Fibroblast of mammary gland (primary cell): ENCODE measurements at regions not wholly inside any gene's neighbourhood (a gene's known extent, or its start where the extent isn't known, plus 50 kb on each side); places are given as distances from the start of the nearest gene placed in this dataset.
A peak's percentile ranks its signal among the peaks of the same experiment; 100 is the strongest.

Experiments
- DNase-seq: peaks from one replicate; pipeline ENCODE4 v3.0.0-alpha.2; 2010; ENCODE audit warnings: low read depth
- H3K4me3 ChIP-seq: 2 replicates; pipeline ENCODE4 v1.5.1; 2011; ENCODE audit warnings: low read depth, mild to moderate bottlenecking, low read length, moderate library complexity; ENCODE audit not compliant: control insufficient read depth
- TF ChIP-seq, protein P1 (sequence below): conservative IDR thresholded peaks from 2 replicates; pipeline ENCODE4 v1.5.1; 2011; ENCODE audit warnings: low read depth, low read length, inconsistent platforms; ENCODE audit not compliant: control insufficient read depth, insufficient read depth

DNA sequence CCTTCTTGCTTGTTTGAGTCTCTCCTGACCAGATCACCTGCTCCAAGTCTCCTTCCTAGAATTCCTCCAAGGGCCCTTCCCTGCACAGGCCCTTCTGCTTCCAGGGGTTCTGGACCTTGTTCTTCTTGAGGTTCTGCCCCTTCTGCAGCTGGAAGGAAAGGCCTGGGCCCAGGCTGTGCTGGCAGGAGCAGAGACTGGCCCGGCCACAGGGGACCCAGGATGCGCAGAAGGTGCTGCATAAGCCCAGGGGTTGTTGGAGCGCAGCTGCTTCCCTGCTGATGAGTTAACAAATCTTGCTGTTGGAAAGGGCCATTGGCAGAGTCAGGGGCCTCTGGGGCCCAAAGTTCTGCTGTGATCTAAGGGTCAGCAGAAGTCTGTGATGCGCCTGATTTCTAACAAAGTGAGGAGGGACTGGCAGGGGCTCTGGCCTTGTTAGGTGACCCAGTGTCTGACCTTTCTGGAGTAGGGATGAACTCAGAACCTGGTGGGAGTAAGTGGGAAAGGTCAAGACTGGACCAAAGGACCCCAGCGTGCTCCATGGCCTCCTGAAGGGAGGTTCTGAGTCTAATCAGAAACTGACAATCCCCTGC is 509.8 kb downstream of the PTPRU start:
- TF ChIP-seq, protein P1, sequence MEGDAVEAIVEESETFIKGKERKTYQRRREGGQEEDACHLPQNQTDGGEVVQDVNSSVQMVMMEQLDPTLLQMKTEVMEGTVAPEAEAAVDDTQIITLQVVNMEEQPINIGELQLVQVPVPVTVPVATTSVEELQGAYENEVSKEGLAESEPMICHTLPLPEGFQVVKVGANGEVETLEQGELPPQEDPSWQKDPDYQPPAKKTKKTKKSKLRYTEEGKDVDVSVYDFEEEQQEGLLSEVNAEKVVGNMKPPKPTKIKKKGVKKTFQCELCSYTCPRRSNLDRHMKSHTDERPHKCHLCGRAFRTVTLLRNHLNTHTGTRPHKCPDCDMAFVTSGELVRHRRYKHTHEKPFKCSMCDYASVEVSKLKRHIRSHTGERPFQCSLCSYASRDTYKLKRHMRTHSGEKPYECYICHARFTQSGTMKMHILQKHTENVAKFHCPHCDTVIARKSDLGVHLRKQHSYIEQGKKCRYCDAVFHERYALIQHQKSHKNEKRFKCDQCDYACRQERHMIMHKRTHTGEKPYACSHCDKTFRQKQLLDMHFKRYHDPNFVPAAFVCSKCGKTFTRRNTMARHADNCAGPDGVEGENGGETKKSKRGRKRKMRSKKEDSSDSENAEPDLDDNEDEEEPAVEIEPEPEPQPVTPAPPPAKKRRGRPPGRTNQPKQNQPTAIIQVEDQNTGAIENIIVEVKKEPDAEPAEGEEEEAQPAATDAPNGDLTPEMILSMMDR, result no peak

DNA sequence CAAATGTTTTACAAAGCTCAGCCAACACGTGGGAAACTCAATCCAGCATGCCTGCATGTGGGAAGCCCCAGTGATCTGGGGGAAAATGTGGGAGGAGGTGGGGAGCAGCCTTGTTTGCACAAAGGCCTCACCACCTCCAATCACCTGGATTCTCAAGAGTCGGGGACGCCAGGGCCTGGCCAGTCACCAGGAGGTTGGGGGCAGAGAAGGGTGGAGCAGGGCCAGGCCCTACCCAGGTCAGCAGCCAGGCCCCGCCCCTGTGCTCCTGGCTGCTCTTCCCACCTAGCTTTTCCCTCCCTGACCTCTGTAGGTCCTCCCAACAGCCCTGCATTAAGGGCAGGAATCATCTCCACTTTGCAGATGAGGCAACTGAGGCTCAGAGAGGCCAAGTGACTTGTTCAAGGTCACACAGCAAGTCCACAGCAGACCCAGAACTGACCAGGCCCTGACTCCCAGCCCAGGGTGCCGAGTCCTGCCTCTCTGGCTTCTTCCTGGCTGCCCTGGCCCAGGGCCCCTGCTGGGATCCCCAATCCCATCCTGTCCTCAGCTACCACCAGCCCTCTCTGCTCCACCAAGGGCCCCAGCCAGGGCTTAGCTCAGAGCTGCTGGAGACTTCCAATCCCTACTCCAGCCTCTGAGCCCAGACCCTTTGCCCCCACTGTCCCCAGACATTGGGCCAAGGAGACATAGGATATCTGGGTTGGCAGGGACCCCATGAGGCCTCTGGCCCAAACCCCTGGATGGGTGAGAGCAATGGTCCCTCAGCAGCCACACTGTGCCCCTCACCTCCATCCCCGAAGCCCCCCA is 508.6 kb downstream of the PTPRU start:
- H3K4me3 ChIP-seq, result no peak overlapping the region
- TF ChIP-seq, protein P1, result no peak
- DNase-seq, result no peak

More for the DNA sequence above, 509.8 kb downstream of the PTPRU start:
- DNase-seq, result no peak
- no peak overlapping the region for H3K4me3 ChIP-seq

DNA sequence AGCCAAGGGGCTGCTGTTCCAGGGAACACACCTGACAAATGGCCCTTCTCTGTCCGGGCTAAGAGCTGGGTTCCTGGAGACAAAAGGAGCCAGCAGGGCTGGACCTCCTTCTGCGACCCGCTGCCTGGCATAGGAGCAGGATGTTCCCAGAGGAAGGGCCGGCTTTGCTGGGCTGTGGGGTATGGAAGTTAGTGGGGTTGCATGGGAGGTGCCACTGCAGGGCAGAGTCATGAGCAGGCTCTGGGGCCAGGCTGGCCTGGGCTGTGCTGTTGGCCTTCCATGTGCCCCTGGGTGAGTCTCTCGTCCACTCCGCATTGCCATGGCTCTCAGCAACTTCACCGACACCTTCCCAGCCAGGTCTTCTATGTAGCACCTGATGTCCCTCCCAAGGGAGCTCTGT is 507.6 kb downstream of the PTPRU start:
- TF ChIP-seq, protein P1, result no peak
- no peak overlapping the region for H3K4me3 ChIP-seq
- DNase-seq, result no peak

DNA sequence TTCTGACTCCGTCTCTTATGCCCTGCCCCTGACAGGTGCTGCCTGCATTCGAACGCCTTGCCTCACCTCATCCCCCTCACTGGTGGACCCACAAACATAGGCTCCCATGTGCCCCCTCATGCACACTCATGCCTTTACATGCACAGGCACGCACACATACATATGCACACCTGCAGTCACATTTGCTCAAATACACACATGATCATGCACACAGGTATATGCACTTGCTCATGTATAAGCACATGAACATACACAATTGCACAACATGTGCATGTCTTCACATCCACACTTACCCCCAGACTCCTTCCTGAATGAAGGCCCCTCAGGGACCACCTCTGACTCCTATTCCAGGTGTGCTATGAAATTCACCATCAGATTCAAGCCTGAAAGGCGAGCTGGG is 506.9 kb downstream of the PTPRU start:
- no peak for DNase-seq
- TF ChIP-seq, protein P1, result no peak

DNA sequence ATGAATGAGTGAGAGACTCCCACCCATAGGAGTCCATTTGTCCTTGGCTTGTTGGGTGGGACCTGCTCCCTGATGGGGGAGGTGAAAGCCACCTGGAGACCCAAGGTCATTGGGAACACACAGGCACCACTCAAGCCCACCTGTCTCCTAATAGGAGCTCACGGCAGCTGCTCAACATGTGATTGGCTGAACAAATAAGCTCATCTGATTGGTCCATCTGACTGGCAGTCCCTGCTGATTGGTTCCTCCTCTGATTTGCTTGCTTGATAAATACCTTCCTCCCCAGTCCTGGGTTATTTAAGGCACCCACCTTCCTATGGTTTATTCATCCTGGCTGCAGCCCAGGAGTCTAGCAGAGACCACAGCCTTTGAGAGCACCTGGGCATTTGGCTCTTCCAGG is 502.9 kb downstream of the PTPRU start:
- TF ChIP-seq, protein P1, result no peak
- H3K4me3 ChIP-seq, result no peak overlapping the region
- no peak for DNase-seq

More for the DNA sequence above, 506.9 kb downstream of the PTPRU start:
- no peak overlapping the region for H3K4me3 ChIP-seq

DNA sequence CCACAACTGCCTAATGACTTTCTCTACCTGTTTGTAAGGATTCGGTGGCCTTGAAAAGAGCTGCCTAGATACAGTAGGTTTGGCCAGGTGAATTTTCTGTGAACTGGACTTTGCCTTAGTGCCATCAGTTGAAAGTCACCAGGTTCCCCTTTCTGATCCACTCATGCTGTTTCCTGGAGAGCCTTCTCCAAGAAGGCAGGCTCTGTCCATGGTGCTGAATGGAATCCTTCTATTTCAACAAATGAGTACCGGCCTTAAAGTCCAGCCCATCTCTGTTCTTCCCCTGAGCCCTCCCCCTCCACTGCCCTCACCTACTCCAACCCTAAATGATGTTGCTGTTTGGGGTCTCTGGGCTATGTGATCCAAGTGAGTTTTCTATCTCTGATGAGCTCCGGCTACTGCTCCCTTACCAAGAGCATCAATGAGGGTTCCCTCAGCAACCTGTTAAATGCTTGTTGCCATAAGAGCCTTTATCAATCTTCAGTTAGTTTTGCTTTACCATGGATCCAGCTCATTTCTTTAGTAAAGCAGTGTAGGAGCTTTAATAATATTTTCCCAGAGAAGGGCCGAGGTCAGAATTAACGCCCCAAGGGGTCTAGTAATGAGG is 500.4 kb downstream of the PTPRU start:
- TF ChIP-seq, protein P1, result no peak
- DNase-seq, result peak; percentile 61
- no peak overlapping the region for H3K4me3 ChIP-seq
